ENCODE measurements at regions not wholly inside any gene's neighbourhood (a gene's known extent, or its start where the extent isn't known, plus 50 kb on each side); places are given as distances from the start of the nearest gene placed in this dataset.

DNA sequence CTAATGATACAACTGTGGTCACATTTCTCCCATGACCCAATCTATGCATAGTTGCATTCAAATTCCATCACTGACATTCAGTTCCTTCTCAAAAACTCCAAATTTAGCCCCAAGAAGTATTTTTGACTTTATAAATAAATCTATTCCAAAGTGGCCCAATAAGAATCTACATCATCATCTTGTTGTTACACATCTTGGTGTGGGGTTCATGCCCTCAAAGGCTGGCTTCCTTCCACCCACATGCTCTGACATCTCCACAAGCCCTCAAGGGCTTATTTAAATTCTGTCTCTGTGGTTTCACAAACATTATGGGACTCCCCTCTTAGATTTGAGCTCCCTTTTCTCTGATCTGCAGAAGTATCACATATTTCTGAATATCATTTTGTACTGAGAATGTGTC is 585.3 kb upstream of the BTBD3 start:
- DNase-seq = no peak

DNA sequence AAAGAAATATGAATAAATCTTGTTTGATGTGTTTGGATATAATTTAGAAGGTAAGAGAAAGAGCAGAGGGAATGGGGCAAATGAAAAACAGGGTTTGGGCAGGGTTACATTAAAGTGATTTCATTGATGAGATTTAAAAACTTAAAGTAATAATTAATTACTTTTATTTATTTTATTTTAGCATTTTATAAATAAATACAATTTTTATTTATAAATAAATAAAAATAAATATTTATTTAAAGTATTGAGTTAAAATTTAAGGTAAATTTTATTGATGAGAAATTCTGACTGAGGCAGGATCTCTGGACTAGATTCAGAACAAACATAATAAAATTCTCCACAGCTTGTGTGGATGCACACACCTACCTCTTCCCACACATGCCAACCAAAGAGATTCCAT is 584.1 kb upstream of the BTBD3 start:
- no peak for DNase-seq

DNA sequence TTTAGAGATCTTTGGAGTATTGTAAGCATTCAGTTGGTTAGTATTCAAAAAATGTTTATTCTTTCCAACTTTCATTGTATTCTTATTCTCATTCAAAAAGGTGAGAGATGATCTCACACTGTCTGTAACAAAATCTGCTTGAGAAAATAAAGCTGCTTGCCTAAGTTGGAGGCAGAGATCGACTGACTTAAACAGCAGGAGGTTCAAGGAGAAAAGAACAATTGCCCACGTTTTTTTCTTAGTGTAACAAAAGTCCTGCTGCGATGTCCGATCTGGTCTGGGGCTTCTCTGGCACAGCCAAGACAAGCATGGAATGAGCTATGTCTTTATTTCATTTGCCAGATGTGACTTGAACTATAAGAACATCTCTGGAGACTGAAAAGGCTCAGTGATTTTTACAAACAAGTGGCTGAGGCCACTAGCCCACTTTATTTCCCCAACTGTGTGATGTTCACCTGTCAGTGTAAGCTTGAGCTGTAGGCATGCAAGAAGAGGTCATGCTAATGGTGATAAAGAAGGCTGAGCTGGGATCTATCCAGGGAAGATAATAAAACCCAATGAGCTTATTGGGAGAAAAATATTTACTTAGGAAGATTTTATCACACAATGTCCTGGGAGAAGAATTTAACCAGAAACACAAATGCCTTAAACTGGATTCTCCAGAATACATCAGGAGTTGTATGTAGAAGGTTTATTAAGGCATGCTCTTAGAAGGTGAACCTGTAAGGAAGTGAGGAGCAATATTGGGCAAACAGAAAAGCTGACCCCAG is 580.1 kb upstream of the BTBD3 start:
- DNase-seq = no peak

DNA sequence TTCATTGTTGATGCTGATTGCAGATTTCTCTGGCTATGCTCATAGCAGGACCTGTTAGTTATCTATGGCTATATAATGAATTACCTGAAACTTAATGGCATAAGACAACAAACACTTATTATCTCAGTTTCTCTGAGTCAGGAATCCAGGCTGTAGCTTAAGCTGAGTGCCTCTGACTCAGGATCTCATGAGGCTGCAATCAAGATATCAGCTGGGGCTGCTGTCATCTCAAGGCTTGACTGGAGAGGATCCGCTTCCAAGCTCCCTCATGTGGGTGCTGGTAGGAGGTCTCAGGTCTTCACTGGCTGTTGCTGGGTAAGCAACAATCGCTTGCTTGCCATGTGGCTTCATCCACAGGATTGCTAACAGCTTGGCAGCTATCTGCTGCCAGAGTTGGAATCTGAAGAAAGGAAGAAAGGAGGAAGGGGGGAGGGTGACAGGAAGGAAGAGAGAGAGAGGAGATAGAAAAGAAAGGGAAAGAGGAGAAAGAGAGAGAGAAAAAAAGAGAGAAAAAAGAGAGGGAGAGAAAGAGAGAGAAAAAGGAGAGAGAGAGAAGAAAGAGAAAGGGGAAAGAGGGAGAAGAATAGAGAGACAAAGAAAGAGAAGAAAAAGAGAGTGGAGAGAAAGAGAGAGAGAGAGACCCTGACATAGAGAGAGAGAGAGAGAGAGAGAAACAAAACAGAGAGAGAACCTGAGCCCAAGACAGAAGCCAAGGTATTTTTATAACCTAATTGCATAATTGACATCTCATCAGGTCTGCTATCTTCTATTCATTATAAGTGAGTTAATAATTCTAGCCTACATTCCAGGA is 579.0 kb upstream of the BTBD3 start:
- DNase-seq = no peak

DNA sequence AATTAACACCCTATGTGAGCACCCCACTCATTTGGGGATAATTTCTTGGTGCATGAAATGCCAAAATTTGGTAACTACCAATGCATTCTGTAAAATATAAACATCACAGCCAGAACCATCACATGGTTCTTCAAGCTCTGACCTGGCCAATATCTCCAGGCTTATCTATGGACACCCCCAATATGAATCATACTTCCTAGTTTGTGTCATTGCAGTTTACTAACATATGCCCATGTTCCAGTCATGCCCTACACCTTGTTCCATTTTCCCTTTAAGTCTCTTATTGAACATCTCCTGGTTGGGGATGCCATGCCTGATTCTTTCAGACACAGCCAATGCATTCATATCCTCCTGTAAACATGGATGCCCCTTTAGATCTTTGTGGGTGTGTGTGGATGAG is 572.8 kb upstream of the BTBD3 start:
- DNase-seq = no peak

DNA sequence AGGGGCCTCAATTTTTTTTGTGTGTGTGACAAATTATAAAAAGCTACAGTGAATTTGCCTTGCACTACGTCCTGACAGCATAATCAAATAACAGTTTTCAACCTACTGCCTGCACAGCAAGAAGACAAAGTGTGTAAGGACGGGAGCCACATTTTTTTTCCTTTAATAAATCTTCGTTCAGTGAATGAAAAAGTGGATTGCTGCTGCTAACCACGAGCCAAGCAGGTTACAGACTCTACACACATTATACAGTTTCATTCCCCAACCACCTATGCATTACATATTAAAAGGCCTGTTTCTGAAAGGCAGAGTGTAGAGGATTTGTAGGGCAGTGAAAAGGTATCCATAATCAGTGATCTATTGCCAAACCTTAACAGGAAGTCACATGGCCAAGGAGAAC is 570.0 kb upstream of the BTBD3 start:
- DNase-seq = no peak

DNA sequence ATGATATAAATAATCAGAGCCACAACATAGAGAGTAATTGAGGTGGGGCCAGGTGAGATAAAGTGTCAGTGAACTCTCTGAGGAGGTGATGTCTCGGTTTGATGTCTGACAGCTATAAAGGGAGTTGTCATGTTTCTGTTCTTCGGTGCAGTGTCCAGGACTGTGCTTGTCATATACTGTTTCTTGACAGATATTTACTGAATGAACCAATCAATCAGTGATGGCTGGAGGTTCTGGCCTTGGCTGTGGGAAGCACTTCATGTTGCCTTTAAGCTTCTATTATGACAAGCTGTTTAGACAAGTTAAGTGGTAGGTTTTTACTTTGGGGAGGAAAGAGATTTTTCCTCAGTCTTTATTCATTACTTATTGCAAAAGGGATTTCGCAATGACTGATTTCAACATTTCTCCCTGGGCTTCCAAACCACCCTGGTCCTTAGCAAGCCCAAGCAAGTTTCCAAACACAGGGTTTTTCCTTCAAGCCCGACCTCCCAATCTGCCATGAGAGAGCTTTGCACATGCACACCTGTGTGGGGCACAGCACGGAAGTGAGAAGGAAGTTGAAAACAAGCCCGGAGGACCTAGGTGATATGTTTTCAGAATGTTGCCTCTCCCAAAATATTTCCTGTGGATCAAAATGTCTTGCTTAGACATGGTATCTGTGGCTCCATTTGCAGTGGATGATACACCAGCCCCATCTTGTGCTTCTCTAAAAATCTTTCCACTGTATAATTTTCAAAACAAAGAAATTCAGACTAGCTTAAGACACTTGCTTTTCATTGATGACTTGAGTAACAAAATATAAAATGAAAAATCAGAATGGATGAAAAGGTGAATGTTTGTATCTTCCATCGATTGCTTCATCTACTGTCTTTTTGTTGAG is 567.3 kb upstream of the BTBD3 start:
- no peak for DNase-seq

DNA sequence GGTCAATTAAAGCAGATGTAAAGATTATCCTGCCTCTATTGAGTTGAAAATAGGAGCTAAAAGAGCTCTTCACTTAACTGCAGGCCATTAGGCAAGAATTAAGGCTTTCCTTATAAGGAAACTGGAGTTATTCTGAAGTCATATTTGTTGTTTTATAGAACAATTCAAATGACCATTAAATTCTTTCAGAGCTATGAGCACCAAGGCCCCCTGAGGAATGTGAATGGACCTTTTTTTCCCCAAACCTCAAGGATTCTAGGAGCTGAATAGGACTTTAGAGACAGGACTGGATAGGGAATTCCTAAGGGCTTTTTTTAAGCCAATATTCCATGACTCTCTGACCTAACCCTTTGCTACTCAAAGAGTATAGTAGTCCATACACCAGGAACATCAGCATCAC is 565.7 kb upstream of the BTBD3 start:
- DNase-seq = no peak

DNA sequence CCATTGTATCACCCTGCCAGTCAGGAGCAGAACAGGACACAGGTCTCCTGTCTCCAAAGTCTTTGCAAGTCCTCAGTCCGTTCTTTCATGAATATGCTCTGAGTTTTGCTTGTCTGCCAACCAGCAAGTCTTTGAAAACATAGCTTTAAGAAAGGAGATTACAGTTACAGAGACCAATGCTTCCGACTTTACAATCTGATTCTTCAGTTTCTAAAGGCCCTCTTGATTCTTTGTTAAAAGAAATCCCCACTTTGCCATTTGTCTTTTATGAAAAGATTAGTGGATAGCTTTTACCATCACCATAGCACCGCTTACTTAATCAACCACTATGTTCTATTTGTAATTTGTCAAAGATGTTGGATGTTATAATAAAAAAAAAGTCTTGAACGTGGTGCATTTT is 562.8 kb upstream of the BTBD3 start:
- DNase-seq = no peak

DNA sequence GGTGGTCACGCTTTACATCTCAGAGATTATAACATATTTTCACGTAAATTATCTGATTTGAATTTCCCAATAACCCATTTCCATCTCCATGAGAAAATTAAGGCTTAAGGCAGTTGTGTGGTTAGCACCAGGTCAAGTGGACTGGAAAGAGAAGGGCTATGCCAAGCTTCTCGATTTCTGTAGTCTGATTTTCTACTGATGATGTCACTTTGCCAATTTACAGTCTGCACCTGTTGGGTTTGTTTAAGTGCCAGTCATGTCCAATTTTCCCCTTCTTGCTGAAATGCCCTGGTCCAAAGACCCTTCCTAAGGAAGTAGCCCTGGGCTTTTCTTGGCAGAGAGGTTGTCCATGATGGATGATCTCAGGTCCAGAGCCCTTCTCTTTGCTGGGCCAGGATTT is 562.3 kb upstream of the BTBD3 start:
- no peak for DNase-seq

DNA sequence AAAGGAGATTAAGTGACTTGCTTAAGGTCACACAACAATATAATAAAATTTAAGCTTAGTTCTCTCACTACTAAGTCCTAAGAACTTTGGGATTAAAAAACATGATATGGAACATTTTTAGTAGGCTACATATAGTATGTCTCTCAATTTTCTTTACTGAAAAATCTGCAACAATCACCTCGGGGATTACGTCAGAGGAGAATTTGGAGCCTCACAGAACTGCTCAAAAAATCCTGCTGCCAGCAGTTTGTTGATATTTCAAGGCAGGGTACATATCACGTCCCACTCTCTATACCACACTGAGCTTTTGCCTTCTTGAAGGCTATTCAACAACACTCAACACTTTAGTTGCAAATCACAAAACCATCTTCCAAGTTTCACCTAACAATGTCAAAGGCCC is 561.6 kb upstream of the BTBD3 start:
- no peak for DNase-seq

DNA sequence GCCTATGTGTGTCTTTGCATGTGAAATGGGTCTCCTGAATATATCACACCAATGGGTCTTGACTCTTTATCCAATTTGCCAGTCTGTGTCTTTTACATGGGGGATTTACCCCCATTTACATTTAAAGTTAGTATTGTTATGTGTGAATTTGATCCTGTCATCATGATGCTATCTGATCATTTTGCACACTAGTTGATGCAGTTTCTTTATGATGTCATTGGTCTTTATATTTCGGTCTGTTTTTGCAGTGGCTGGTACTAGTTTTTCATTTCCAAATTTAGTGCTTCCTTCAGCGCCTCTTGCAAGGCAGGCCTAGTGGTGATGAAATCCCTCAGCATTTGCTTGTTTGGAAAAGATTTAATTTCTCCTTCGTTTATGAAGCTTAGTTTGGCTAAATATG is 555.2 kb upstream of the BTBD3 start:
- no peak for DNase-seq

DNA sequence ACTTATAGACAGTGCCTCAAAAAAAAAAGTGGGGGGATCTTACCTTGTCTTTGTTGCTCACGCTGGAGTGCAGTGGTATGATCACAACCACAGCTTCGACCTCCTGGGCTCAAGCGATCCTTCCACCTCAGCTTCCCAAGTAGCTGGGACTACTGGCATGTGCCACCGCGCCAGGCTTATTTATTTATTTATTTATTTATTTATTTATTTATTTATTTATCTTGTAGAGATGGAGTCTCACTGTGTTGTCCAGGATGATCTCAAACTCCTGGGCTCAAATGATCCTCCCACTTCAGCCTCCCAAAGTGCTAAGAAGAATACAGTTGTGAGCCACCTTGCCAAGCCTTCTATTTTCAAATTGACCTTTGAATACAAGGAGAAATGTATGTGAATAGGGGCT is 553.0 kb upstream of the BTBD3 start:
- no peak for DNase-seq

DNA sequence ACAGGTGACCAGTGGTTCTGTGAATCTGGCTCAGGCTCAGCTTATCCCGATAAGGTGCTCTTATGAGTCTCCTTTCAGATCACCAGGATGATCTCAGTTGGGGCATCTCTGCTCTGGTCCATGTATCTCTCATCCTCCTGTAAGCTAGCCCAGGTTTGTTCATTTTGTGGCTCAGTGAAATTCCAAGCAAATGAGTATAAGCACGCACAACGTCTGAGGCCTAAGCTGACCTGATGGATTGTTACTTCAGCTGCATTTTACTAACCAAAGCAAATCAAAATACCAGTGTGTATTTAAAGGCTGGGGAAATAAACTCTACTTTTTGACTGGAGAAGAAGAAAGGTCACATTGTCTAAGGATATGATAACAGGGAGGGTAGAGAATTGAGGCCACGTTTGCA is 551.0 kb upstream of the BTBD3 start:
- DNase-seq = no peak

DNA sequence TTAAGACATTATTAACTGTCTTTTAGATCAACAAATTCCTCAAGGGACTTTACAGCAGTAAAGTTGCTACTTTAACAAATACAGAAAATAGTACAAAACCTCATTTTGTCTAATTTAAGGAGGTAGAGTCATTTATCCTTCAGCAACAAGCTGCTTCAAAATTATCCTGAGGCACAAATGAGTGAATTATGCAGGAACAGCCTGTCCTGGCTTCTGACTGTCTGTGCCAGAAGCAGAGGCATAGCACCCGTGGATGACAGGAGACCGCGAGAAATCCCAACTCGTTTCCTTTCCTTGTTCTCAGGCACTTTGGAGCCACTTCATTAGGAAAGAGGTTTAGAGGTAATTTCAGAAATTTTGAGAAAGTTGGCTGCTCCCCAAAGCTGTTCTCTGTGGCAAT is 549.2 kb upstream of the BTBD3 start:
- no peak for DNase-seq

DNA sequence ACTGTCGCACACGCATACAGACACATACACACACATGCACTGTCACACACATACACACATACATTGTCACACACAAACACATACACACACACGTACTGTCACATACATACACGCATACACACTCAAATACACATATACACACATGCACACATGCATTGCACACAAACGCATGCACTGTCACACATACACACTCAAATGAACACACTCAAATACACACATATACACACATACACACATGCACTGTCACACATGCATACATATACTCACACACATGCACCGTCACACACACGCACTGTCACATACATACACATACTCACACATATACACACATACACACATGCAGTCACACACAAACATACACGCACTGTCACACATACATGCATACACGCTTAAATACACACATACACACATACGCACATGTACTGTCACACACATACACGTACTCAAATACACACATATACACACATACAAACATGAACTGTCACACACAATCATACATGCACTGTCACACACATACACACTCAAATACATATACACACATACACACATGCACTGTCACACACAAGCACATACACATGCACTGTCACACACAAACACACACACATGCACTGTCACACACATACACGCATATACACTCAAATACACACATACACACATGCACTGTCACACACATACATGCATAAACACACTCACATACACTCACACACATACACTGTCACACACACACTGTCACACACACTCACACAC is 548.6 kb upstream of the BTBD3 start:
- no peak for DNase-seq

DNA sequence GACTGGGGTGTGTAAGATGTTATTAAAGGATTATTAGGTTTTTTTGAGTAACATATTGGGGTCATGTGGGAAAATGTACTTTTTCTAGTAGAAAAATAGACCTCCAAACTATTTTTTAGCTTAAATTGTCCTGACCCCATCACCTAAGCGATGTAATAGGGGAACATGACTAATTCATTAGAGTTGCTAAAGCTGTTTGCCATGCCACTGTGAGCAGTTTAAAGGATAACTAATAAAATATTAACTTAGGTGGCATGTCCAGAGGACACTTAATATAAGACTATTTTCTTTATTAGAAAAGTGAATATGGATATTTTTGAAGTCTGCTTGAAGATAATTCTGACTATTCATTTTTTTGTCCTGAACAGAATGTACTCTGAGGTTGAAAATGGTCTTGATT is 545.9 kb upstream of the BTBD3 start:
- no peak for DNase-seq

DNA sequence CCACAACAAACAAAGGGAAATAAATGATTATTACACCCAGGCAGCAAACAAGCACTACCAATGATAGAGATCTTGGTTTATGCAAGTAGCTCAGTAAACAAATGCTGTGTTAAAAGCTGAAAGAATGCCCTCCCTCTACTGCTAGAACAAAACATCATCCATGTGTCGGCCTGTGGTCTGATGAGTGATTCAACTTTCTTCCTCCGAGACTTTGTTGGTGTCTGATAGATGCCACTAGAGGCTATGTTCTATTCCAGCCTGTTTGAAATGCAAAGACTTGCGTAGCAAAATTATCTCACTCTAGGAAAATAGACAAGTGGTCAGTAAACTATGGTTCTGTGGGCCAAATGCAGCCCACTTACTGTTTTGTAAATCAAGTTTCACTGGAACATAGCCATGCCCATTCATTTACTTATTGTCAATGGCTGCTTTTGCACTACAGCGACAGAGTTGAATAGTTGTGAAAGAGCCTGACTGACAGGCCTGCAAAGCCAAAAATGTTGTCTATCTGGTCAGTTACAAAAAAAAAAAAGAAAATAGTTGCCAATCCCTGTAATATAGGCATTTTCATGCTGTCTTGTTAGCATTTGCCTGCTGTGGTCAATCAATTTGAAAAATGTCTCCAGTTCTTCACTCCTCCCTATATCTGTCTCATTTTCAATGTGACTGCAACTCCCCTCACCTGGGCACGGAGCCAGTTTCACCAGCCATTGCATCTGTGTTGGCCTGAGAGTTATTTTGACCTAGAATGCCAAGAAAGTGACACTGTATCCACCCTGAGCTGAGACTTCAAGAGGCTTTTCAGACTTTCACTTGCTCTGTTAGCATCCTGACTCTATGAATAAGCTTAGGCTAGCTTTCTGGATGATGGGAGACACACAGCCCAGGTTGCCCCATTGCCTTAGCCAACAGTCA is 544.6 kb upstream of the BTBD3 start:
- DNase-seq = no peak

DNA sequence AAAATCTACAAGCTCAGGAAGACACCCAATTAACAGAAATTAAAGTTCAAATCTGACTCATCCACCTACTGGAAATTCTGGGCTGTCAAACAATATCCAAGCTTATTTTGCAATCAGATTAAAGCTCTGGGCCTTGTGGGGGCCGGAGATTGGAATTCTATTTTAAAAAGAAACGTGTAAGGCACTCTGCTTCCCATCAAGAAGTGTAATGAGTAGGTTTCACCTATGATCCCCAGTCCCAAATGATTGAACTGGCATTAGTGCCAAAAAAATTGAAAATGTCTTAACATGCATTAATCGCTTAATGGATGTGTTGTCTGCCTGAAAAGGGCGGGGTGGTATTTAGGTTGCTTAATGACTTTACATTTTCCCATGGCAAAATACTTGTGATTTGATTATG is 542.4 kb upstream of the BTBD3 start:
- DNase-seq = no peak

DNA sequence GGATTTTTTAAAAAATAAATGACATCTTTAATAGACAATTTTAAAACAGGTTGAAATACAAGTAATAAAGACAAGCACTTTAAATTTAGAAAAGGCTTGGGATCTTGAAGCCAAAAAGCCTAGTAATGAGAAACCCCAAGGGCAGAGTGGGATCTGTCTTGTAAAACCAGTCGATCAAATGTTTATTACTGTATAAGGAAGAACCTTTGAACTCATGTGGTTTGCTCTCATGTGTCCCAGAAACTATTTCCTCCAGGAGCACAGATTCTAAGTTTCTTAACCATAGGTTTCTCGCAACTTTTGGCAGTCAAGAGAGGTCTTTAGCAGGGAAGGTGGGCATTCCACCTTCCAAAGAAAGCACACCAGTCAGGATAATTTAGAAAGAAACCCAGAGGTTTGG is 541.7 kb upstream of the BTBD3 start:
- DNase-seq = no peak

DNA sequence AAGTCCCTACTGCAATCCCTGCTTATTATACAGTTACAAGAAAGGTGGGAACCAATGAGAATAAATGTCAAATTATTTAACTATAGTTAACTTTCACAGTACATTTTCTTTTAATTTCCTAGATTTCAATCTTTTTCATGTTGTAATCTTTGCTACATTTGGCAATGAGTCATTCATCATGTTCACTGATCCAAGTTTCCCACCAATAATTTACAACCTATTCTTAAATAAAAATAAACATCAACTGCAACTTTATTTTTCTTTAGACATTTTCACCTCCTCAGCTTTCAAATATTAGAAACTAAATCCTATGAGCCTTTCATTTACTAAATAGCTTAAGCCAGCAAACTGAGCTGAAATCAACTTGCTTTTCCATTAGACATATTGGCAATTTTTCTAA is 541.3 kb upstream of the BTBD3 start:
- no peak for DNase-seq

DNA sequence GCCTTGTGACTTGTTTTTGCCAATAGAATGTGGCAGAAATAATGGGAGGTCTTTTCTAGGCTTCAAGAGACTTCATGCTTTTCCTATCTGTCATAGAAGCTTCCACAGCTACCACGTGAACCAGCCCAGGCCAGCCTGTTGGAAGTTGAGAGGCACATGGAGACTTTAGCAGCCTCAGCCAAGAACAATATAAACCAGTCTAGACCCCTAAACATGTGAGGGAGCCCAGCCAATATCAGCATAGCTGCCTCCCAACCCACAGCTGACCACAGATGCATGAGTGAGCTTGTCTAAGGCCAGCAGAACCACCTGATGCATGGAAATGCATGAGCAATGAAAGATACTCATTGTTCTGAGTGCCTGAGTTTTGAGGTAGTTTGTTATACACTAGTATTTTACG is 540.7 kb upstream of the BTBD3 start:
- DNase-seq = no peak

Data from COR-L47 (cell line).